GM19238 (cell line): ENCODE measurements at regions not wholly inside any gene's neighbourhood (a gene's known extent, or its start where the extent isn't known, plus 50 kb on each side); places are given as distances from the start of the nearest gene placed in this dataset.

Experiments used
- DNase-seq: peaks from one replicate; pipeline ENCODE4 v3.0.0; 2011; ENCODE audit warnings: low spot score; ENCODE audit not compliant: insufficient read length

DNA sequence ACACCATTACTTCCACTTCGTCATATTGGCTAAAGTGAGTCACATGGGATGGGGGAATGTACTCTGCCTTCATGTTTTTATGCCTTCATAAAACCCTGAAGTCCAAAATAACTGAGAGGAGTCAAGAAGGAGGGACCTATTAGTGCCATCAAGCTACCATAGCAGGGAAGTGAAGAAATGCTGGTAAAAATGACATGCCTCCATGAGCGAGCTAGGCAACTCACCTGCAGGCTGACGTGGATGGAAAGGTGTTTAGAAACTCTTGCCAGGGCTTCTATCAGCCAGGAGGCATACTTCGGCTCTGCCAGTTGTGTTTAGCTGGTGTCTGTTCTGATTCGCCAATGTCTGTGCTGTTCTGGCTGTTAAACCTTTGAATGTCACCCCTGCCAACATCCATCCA lies 424.4 kb upstream of the USP24 start:
- no peak for DNase-seq

DNA sequence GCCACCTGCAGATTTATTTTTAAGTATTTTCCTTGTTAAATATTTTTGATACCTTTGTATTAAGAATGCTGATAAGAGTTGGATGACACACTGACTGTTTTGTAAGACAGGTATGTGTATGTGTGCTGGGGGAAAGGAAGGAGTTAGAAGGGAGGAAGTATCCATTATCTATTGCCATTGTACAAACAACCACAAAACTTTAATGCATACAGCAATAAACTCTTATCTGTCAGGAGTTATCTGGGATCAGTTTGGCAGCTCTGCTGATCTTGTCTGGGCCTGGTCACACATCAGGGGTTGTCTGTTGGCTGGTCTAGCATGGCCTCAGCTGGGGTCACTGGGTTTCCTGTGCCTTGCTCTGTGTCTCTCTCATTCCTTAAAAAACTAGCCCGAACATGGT lies 423.9 kb upstream of the USP24 start:
- DNase-seq, result no peak

DNA sequence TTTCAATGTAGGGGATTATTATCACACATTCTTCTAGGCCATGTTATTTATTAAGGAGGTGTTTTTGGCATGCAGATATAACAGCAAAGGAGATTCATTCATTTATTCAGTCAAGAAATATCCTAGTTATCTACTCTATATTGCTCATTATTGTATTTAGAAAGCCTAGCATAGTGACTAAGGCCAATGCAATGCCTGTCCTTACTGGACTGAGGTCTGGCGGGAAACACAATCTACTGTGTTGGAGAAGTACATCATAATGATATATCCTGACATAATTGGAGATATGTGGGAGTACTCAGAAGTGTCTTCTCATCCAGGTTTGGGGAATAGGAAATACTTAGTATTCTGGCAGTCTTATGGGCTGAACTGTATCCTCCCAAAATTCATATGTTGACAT lies 421.5 kb upstream of the USP24 start:
- DNase-seq, result no peak

DNA sequence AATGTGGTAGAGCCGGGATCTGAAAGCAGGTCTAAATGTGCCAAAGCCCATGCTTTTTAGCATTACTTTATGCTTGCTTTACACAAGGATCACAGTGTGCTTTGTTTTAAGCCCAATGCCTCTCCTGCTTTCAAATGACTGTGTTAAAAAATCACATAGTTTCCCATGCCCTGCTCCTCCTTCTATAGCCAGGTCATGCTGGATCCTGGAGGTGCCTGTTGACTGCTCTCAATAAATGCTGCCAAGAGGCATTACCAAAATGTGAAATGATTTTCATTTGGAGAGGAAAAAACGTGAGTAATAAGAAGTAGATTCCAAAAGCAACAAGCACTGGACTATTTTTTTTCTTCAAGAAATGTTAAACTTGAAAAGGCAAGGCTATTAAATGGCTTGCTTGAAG lies 420.7 kb upstream of the USP24 start:
- DNase-seq, result no peak

DNA sequence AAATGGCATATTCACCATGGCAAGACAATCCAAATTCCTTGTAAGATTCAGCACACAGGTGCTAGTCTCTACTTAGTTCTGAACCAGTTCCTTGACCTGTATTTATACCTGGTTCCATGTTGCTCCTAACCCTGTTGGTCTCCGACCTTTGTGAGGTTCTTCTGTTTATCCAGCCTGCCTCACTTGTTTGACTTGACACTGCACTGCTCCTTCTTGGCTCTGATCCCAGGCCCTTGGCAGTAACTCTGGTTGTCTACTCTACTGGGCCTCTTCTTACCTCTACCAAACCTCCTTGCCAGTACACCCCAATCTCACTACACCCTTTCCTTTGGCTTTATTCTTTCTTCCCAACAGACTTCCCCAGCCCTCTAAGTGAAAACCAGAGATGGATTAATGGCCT lies 419.4 kb upstream of the USP24 start:
- DNase-seq, result no peak

DNA sequence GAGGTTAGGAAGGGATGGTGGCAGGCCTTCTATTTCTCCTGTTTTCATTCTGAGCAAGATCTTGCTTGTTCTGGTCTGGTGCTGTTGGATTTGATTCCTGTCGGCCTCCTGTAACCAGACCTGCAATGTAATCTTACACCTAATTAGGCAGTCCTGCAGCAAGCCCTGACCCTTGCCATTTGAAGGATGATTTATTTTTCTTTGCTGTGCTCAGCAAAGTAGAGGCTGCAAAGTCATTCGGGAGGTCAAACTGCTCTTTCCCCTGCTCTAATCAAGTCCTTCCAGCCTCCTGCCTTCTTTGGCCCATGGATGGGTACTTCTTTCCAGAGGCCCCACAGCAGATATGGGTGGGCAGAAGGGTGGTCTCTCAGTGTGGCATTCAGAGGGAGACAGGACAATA lies 417.7 kb upstream of the USP24 start:
- no peak for DNase-seq

DNA sequence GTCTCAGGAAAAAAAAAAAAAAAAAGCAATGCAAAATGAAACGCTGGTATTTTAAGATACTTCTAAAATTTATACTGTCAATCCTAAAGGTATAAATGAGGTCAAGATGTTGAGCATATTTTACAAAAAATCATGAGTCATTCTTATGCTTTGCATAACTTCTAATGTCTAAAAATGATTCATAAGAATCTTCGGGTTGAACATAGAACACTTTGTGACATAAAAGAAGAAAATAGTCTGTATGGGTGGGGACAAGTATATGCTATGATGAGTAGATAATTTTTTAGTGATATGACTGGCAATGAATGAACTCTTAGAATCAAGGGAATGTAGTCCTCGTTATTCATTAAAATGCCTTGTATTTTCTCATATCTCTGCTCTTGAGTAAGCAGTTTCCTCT lies 416.9 kb upstream of the USP24 start:
- no peak for DNase-seq

DNA sequence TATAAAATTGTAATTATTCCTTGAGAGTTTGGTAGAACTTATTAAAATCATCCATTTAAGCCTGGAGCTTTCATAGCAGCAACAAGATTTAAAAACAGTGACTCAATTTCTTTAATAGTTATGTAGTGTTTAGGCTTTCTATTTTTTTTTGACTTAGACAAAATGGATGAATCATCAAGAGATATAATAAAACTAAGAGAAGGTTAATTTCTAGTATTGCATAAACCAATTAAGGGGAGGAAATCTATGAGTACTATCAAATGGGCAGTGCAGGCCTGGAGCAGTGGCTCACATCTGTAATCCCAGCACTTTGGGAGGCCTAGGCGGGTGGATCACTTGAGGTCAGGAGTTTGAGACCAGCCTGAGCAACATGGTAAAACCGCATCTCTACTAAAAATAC lies 416.3 kb upstream of the USP24 start:
- DNase-seq, result no peak

DNA sequence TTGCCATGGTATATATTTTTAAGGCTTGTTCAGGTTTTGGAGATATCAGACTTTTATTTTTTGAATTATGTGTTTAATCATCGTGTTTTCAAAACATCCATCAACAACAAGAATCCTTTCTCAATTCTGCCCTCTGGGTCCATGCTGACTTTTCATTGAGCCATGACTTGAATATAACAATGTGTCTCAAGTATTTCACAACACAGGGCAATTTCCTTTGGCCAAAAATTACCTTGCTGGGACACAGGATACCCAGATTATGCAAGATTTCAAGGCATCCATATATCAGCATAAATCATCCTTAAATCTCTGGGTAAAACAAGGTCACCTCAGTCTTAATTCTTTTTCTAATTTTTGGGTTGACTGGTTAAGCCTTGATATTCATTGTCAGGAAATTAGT lies 411.2 kb upstream of the USP24 start:
- no peak for DNase-seq

DNA sequence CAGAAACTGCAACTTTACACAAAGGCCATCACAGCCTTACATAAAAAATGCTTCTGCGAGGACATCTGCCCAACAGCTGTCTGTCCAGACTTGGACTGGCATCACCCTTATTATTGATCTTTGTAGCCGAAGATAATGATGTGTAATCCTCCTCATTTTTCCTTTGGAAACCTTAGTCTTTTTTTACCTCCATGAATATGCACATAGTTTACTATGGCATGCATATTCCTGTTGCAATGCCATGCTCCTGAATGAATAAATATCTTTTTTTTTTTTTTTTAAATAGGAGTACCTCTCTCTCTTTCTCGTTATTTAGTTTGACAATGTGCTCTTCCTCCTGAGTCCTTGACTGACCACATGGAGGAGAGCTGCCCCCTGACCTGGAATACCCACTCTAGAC lies 409.6 kb upstream of the USP24 start:
- no peak for DNase-seq

DNA sequence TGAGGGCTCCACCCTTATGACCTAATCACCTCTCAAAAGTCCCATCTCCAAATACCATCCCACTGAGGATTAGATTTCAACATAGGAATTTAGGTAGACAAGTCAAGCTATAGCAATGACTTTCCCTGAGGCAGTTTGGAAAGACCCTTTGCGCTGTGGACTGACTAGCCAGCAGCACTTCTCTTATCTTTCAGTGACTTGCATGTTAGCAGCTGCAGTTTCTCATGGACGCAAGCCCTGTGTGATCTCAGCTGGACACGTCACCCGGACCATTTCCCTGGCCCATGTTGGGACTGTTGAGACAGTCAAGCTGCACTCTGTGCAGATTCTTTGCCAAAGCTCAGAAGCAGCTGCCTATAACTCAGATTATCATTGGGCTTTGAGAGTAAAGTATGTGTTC lies 408.1 kb upstream of the USP24 start:
- no peak for DNase-seq

DNA sequence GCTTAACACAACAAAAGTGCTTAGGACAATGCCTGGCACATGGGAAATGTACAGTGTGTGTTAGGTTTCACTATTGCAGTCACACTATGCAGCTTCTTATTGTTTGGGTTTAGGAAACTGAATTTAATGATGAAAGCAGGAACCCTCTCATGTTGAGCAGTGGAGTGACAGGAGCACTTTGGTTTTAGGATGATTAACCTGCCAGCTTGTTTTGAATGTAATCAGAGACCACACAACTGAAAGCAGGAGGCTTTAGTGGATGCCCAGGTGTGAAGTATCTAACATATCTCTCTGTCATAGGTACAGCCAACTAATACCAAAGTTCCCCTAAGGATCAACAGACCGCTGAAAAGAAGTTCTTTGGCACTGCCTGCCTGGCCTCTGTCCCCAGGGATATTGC lies 406.9 kb upstream of the USP24 start:
- no peak for DNase-seq

DNA sequence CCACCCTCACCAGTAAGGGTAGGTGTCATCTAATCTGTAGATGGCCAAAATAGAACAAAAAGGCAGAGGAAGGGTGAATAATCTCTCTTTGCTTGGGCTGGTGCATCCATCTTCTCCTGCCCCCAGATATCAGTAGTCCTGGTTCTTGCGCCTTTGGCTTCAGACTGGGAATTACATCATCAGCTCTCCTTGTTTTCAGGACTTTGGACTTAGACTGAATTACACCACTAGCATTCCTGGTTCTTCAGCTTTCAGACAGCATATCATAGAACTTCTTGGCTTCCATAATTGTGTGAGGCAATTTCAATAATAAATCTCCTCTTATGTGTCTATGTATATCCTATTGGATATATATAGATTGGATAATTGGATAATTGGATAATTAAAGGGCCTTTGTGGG lies 403.0 kb upstream of the USP24 start:
- DNase-seq, result no peak

DNA sequence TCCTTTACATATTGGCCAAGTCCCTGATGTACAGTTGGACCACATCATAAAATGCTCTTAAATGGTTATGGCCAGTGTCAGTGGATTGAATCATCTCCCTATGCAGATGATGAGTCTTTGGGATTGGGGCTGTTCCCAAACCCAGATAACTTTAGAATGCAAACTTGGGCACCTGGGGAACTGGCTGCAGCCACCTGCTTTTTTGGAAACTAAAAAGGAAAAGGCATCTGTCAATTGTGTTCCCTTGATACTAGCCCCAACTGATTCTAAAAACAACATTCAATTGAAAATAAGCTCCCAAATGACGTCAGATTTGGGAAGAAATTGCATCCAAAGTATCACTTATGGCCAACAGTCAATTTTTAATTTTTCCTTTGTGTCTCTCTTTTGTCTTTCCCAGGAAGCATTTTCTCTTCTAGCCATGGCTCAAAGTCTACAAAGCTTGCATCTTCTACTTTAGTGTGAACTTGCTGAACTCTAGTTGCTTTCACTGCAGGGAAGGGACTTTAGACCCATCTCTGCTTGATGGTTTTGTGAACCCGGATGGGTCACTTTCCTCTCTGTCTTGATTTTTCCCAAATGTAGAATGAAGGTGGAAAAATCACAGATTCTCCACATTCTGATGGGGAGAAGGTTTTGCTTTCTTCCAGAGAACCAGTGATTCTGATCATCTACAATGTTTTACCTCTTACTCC lies 402.3 kb upstream of the USP24 start:
- DNase-seq, result no peak

DNA sequence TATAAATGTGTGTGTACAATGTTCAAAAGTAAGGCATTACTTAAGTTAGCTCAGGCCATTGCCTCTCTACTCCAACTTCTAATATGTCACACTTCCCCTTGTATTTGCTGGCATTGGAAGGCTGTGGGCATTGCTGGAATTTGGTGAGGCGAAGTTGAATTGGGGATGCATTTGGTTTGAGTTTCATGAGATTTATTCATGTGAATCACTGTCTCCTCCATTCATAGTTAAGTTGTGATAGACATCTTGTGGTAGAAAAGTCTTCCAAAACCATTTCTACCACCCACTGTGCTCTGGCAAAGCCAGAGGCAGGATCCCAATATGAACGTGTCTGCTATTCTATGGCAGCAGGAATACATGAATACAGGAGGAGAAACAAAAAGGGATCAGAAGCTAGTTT lies 397.8 kb upstream of the USP24 start:
- no peak for DNase-seq

DNA sequence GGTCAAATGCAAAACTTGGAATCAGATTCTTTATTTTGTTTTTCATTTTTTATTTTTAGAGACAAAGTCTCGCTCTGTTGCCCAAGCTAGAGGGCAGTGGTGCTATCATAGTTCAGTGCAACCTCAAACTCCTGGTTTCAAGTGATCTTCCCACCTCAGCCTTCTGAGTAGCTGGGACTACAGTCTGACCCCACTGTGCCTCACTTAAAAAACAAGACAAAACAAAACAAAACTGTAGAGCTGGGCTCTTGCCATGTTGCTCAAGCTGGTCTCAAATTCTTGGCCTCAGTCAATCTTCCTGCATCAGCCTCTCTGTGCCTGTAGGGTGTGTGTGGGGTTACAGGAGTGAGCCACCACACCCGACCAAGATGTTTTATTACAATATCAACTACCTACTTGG lies 396.0 kb upstream of the USP24 start:
- no peak for DNase-seq

DNA sequence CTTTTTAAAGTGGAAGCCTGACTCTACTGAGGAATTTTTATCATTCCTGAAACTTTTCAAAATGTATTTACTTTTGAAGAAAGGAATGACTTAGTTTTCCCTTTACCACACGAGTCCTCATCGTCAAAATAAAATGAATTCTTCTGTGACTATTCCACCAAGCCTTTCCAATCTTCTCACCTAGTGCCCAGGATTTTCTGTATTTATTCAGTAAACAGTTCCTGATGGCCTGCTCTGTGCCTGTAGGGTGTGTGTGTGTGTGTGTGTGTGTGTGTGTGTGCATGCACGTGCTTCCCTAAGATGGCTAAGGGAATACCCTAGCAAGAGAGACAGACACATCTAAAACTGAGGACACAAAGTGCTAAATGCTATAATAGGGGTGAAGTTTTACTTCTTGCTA lies 395.0 kb upstream of the USP24 start:
- DNase-seq, result no peak

DNA sequence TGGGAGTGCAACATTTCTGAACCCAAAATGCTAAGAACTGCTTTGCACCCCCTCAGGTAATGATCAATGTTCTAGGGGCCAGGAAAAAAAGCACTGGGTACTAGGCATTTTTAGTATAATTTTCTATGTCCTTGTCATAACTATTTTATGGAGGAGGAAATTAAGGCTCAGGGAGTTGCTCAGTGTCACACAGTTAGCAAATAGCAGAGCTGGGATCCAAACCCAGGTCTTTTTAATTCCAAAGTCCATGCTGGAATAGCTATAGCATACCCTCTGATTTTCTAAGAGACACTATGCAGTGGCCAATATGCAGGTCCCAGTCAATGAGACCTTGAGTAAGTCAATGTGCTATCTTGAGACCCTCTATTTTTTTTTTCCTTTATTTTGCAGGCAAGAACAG lies 394.5 kb upstream of the USP24 start:
- no peak for DNase-seq

DNA sequence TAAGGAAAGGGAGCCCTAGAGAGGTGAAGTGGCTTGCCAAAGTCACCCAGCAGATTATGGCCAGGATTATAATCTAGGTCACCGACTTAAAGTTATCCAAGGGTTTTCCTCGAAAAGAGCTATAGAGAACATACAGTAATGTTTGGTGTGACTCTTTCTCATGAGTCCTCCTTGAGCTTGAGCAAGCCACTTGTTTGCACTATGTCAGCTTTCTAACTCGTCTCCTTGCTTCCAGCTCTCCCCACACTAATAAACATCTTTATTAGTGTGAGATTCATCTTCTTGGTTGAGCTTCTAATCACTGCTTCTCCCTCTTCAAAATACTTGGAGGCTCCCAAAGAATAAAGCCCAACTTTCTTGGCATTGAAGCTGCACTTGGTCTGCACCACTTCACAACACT lies 390.0 kb upstream of the USP24 start:
- DNase-seq, result no peak

DNA sequence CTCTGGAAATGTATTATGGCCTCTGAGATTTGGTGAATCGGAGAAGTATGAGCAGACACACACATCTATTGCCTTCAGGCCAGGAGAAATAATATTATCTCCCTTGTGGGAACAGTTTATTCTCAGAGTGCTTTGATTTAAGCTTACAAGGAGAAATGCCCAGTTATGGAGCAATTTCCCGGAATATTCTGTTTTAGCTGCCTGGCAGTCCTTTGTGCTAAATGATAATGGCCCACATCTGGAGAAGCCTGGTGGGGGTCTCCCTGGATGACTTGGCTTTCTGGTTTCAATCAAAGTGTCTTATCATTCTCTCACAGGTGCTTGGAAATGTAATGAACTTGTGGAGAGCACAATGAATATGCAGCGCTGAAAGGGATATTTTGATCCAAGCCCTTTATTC lies 389.6 kb upstream of the USP24 start:
- DNase-seq, result no peak

DNA sequence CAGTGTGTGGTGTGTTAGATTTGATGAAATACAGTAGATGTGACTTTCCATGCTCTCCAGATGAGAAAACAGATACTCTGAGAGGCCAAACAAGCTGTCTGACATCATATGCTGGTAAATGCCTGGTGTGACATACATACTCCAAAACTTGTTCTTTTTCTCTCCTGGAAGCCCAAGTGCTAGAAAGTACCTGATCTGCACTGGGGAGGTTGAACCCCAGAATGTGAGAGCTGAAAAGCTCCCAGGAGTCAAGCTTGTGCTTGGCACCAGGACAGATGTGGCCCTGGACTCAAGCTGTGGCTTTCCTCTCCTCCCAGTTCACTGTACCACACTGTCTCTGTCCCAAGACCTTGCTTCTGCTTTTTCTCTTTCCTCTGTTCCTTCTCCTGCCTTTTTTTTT lies 389.0 kb upstream of the USP24 start:
- no peak for DNase-seq

DNA sequence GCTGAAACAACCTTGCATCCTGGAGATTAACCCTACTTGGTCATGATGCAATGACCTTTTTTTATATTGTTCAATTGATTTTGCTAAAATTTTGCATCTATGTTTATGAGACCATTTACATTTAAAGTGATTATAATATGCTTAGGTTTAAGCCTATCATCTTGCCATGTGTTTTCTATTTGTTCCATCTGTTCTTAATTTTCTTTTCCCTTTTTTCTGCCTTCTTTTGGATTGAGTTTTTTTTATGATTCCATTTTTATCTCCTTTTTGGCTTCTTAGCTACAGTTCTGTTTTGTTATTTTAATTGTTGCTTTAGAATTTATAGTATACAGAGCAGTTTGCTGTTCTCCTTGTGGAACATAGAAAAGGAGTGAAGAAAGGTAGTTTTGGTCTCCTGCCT lies 385.1 kb upstream of the USP24 start:
- DNase-seq, result no peak

DNA sequence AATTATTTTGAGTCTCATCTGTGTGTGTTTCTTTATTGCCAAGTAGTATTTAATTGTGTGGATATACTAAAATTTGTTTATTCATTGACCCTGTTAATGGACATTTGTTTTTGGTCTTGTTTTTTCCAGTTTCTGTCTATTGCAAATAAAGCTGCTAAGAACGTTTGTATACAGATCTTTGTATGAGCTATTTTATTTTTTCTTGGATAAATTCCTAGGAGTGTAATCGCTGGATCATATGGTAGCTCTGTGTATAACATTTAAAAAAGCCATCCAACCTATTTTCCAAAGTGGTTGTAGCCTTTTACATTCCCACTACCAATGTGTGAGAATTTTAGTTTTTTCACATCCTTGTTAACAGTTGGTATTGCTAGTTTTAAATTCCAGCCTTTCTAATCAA lies 382.7 kb upstream of the USP24 start:
- no peak for DNase-seq

DNA sequence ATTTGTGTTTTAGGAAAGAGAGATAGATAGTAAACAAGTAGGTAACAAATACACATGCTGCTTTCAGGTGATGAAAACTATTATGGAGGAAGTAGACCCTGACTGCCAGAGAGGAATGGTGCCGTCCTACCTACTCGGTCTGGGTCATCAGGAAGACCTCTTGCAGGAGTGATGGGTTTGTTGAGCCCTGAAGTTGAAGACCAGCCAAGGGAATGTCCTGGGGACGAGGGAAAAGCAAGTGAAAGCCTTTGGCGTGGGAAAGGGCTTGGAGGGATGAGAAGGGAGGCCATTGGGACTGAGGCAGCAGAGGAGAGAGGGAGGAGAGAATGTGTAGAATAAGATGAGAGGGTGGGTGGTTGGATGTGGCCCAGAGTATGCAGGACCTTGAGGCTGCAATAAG lies 379.5 kb upstream of the USP24 start:
- no peak for DNase-seq
